ENCODE measurements at regions not wholly inside any gene's neighbourhood (a gene's known extent, or its start where the extent isn't known, plus 50 kb on each side); places are given as distances from the start of the nearest gene placed in this dataset.

GRCh38 chr10:91040343-91040742, 119.5 kb upstream of the ANKRD1 start:
- DNase-seq = no peak

- no peak for DNase-seq
Observed at GRCh38 chr10:91042069-91042468, 121.2 kb upstream of the ANKRD1 start.

- no peak for DNase-seq
Observed at GRCh38 chr10:91043173-91043910, 122.5 kb upstream of the ANKRD1 start.

GRCh38 chr10:91046869-91047268, 126.0 kb upstream of the ANKRD1 start:
- DNase-seq = no peak

- DNase-seq = no peak
Observed at GRCh38 chr10:91048380-91048779, 127.5 kb upstream of the ANKRD1 start.

GRCh38 chr10:91049296-91049987, 128.6 kb upstream of the ANKRD1 start:
- DNase-seq = no peak

- no peak for DNase-seq
Observed at GRCh38 chr10:91049988-91050360, 129.1 kb upstream of the ANKRD1 start.

- DNase-seq = no peak
Observed at GRCh38 chr10:91050371-91051034, 129.6 kb upstream of the ANKRD1 start.

GRCh38 chr10:91051829-91052228, 130.9 kb upstream of the ANKRD1 start:
- DNase-seq = no peak

GRCh38 chr10:91054325-91054724, 133.4 kb upstream of the ANKRD1 start:
- no peak for DNase-seq

GRCh38 chr10:91061187-91061586, 140.3 kb upstream of the ANKRD1 start:
- no peak for DNase-seq

- DNase-seq = no peak
Observed at GRCh38 chr10:91061608-91062007, 140.7 kb upstream of the ANKRD1 start.

- no peak for DNase-seq
Observed at GRCh38 chr10:91062091-91062490, 141.2 kb upstream of the ANKRD1 start.

- no peak for DNase-seq
Observed at GRCh38 chr10:91071786-91072185, 148.7 kb upstream of the PCGF5 start.

- DNase-seq = no peak
Observed at GRCh38 chr10:91073286-91073979, 147.0 kb upstream of the PCGF5 start.

- no peak for DNase-seq
Observed at GRCh38 chr10:91076991-91077548, 143.4 kb upstream of the PCGF5 start.

- no peak for DNase-seq
Observed at GRCh38 chr10:91077549-91078071, 142.9 kb upstream of the PCGF5 start.

- no peak for DNase-seq
Observed at GRCh38 chr10:91080776-91081175, 139.7 kb upstream of the PCGF5 start.

GRCh38 chr10:91082447-91082846, 138.0 kb upstream of the PCGF5 start:
- DNase-seq = no peak

GRCh38 chr10:91088300-91089140, 131.9 kb upstream of the PCGF5 start:
- DNase-seq = no peak

- no peak for DNase-seq
Observed at GRCh38 chr10:91090761-91091529, 129.5 kb upstream of the PCGF5 start.
